Suprapubic skin (tissue), 4 donors: ENCODE measurements at regions not wholly inside any gene's neighbourhood (a gene's known extent, or its start where the extent isn't known, plus 50 kb on each side); places are given as distances from the start of the nearest gene placed in this dataset.

Experiments
- CTCF ChIP-seq, 2 donors: fragments of 200-600 bp in 1 of 2; fragments of 450-650 bp in 1 of 2; sonication (generic) in 1 of 2; IDR thresholded peaks; one replicate each; pipeline ENCODE4 v1.5.1; 2016 to 2019; ENCODE audit warnings: antibody characterized with exemption in 2 of 2, mild to moderate bottlenecking in 1 of 2, moderate library complexity in 1 of 2
- EP300 ChIP-seq: sonication (generic); formaldehyde crosslinking; IDR thresholded peaks from one replicate; pipeline ENCODE4 v1.6.1; 2017; ENCODE audit warnings: antibody characterized with exemption
- POLR2A ChIP-seq, 2 donors: fragments of 450-650 bp; IDR thresholded peaks; one replicate each; pipeline ENCODE4 v1.6.1; 2017; ENCODE audit warnings: antibody characterized with exemption in 2 of 2, mild to moderate bottlenecking in 2 of 2, moderate library complexity in 2 of 2
- POLR2AphosphoS5 ChIP-seq, 3 donors: sonication (generic); formaldehyde crosslinking; IDR thresholded peaks; one replicate each; pipeline ENCODE4 v1.6.1; 2017; ENCODE audit warnings: antibody characterized with exemption in 3 of 3

GRCh38 chr17:52477824-52478699 lies 319.5 kb upstream of the CA10 start:
- no peak for TF ChIP-seq POLR2A (IDR thresholded peaks at IDR 0.05)
- no peak for TF ChIP-seq CTCF (IDR thresholded peaks at IDR 0.05)
- no peak for TF ChIP-seq POLR2AphosphoS5 (IDR thresholded peaks at IDR 0.05)
- TF ChIP-seq EP300: no peak
